Dedifferentiated amniotic fluid mesenchymal stem cell (primary cell): ENCODE measurements at regions not wholly inside any gene's neighbourhood (a gene's known extent, or its start where the extent isn't known, plus 50 kb on each side); places are given as distances from the start of the nearest gene placed in this dataset.
"Not testable (repeated sequence)": the region's sequence is repeated elsewhere in the genome, so short reads cannot be mapped to it uniquely, and the experiment has no call there.

Experiments
- DNase-seq: peaks from one replicate; pipeline ENCODE4 v3.0.0-alpha.2; 2016; ENCODE audit errors: extremely low spot score

DNA sequence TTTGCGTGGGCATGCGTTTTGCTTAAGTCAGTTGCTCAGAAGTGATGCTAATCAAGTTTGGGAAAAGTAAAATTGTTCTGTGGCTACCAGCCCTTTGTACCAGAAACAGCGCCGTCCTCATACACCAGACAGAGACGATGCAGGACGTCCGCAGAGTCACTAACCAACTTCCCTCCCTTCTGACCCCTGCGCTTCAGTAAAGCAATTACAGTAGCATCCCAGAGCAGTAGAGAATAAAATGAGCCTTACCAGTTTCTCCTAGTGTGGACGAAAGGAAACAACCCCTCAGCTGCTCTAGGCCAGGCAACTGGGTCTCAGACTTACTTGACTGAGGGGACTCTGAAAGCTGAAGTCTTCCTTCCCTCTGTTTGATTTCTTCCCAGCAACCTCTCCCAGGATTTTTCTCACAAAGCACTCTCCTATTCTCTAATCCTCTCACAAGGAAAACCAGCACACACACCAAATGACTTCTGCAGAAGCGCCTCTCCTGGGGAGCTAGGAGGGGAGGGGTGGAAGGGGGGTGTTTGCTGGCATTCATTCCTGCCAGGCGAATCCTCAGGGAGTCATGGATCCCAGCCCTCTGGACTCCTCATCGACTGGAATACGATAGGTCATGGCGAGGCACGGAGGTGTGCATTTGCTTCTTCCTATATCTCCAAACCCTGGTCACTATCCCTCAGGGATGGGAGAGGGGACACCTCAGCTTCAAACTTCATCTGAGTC, 56.0 kb upstream of the MID1 start:
- DNase-seq, result no peak

DNA sequence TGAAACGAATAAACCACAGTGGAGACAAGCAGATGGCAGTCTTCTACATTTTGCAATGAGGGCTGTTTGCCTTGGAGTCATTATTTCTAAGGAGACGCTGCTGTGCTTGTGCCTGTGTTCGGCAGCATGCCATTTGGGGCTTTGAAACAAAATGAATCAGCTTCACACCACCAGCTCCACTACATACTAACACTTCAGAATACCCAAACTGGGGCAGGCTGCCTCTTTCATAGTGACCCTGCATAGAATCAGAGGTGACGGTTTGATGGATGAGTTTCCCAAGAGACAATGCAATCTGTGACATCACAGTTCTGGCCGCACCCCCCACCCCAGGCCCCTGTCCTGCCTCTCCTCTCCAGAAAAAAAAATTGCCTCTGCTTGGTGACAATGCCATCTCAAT, 57.1 kb upstream of the MID1 start:
- no peak for DNase-seq

DNA sequence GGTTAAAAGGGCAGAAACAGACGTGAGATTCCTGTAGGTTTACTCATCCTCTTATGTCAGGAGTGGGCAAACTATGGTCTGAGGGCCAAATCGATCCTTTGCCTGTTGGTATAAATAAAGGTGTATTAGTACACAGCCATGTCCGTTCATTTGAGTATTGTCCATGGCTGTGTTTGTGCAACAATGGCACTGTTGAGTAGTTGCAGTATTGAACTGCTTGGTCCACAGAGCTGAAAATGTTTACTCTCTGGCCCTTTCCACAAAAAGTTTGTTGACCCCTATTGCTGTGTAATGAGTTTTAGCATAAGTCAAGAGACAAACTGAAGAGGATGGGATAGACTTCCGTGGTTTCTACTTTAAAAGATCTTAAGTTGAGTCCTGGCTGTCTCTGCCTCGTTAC, 59.0 kb upstream of the MID1 start:
- DNase-seq, result no peak

DNA sequence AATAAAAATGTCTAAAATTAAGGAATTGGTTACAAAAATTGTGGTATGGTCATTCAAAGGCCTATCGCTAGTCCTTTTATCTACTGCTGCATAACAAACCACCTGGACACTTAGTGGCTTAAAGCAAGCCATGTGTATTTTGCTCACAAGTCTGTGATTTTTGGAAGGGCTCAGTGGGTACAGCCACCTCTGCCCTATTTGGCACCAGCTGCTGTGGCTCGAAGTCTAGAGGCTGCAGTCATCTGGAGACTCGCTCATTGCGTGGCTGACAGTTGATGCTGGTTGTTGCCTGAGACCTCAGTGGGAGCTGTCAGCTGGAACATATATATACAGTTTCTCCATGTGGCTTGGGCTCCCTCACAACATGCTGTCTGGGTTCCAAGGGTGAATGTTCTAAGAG, 60.8 kb upstream of the MID1 start:
- no peak for DNase-seq

DNA sequence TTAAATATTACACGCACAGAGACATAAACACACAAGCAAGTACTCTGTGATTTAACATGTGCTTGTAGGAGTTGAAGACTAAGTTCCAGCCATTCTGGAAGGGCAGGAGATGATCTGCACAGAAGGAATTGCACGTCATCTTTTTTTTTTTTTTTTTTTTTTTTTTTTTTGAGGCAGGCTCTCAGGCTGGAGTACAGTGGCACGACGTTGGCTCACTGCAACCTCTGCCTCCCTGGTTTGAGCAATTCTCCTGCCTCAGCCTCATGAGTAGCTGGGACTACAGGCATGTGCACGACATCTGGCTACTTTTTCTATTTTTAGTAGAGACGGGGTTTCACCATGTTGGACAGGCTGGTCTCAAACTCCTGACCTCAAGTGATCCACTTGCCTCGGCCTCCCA, 63.2 kb upstream of the MID1 start:
- not testable (repeated sequence) for DNase-seq

DNA sequence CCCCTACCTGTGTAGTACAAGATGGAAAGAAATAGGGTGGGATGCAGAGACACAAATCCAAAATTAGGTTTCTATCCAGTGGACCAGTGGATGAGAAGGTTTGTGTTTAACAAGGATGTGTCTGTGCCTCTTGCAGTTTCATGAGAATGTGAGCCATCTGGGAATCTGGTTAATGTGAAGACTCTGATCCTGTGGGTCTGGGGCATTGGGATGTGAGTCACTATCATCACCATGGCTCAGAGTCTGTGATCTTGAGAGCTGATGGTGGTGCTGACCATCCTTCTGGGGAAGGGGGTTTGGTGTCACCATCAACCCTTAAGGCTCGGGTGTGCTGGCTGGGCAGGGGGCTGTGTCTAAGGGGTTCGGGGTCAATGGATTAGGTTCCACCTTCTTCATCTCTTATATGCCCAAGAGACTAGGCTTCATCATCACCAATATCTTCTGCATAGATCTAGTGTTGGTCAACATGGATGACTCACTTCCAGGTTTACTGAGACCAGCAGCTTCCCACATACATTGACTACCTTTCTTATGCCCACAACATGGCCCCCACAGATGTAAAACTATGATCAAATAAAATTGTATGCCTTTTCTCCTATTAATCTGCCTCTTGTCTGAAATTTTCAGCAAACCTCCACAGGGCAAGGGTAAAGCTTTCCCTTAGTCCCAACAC, 65.7 kb upstream of the MID1 start:
- no peak for DNase-seq

DNA sequence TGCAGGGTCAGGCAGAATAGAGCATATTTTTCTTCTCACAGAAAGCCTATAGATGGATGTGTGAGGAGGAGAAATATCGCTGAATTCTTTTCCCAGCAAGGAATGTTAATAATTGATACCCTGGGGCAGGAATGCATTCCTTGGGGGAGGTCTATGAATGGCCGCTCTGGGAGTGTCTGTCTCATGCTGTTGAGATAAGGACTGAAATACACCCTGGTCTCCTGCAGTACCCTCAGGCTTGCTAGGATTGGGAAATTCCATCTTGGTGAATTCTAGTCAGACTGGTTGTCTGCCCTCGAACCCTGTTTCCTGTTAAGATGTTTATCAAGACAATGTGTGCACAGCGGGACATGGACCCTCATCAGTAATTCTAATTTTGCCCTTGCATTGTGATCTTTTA, 71.4 kb upstream of the MID1 start:
- DNase-seq, result not testable (repeated sequence)

DNA sequence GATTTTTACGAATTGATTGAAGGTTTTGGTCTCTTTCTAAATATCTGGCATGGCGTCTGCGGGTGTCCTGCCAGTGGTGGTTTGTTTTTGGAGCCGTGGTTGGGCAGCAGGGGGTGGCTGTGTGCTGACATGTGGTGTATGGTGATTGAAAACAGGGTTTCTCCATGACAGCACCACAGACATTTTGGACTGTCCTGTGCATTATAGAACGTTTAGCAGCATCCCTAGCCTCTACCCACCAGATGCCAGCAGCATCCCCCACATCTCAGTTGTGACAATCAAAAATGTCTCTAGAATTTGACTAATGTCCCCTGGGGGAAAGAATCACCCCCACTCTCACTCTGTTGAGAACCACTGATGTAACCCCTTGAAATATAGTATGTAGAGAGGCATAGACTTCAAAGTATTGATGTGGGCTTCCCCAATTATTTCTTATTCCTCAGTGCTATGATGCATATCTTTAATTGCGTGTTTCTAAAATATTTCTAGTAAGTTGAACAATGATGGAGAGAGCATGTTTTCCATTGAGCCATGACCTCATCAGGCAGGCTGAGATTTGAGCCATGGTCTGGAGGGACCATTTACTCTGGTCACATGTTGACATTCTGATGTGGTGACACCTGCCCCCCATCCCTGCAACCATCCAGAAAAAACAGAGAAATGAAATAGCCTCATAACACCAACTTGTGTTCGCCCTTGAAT, 77.4 kb upstream of the MID1 start:
- no peak for DNase-seq

DNA sequence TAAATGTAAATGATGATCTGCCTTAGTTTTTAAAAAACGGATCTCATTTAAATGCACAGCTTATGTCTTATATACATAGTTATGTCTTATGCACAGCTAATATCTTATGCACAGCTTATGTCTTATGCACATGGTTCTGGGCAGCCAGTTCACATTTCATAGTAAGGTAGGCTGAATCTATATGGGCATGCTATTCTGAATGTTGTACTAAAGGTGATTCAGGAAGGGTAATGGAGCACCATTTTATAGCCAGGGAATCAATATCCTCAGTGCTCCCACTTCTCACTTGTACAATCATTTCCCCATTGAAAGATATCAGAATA, 77.9 kb upstream of the MID1 start:
- no peak for DNase-seq

DNA sequence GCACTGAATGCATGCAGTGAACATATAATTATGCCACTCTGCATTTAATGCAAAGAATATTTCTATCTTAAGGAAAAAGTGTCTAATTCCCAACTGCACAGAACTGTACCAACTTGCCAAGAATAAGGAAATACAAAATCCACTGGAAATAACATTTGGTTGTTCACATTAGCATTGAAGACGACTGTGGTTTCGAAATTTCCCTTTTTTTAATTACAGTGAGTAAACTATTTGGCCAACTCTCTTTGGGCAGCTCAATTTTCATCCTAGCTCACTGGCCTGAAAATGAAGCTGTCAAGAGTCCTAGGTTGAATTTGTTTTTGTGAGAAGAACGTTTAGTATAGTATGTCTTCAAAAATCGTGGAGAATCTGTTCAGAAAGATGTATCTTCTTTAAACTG, 81.6 kb upstream of the MID1 start:
- DNase-seq, result no peak

DNA sequence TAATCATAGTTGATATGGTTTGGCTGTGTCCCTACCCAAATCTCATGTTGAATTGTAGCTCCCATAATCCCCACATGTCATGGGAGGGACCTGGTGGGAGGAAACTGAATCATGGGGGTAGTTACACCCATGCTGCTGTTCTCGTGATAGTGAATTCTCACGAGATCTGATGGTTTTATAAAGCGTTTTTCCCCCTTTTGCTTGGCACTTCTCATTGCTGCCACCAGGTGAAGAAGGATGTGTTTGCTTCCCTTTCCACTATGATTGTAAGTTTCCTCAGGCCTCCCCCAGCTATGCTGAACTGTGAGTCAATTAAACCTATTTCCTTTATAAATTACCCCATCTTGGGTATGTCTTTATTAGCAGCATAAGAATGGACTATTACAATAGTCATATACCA, 86.0 kb upstream of the MID1 start:
- DNase-seq, result not testable (repeated sequence)

DNA sequence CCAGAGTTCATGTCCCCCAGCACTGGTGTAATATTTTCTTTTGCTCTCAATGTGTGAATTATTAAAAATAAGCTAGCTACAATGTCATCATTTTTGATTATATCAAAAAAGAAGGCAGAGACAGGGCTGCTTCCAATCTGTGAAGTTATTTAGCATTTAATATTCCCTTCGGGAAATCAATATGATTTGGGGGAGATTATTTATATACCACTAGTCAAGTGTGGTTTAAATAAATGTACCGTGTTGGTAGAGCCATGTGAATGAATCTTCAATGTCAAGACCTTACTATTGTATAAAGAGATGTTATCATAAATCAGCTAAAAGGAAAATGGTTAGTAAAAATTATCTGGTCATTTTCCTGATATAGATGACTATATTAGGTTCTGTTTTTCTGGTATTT, 87.4 kb upstream of the MID1 start:
- no peak for DNase-seq

DNA sequence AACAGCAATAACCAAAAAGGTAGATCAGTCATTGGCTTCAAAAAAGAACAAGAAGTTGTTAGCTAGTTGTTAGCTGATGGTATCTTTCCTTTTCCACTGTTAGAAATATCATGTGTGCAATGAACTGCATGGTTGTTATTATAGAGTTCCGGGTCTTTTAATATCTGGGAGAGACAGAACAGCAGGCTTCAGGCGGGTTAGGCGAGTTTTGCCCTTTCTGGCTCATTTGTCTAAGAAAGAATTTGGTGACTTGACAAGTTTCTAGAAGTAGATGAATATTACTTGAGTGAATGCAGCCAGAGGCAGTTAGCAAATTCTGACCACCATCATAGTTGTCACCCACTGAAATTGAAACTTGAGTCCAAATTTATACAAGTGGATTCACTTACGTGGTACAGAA, 88.9 kb upstream of the MID1 start:
- no peak for DNase-seq

DNA sequence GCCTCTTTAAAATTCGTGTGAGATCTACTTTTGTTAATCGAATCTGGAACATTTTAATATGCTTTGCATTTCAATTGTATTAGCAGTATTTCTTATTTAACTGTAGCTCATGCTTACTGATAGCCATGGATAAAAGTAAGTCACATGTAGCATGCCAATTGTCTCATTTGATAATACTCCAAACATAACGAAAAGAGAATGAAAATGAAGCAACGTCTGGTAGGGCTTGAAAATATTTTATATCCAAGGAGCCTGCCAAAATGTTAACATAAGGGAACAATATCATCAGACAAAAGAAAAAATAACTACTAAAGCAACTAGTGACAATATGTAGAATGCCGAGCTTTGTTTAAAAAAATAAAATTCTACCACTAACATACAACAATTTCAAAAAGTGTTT, 94.1 kb upstream of the MID1 start:
- no peak for DNase-seq

DNA sequence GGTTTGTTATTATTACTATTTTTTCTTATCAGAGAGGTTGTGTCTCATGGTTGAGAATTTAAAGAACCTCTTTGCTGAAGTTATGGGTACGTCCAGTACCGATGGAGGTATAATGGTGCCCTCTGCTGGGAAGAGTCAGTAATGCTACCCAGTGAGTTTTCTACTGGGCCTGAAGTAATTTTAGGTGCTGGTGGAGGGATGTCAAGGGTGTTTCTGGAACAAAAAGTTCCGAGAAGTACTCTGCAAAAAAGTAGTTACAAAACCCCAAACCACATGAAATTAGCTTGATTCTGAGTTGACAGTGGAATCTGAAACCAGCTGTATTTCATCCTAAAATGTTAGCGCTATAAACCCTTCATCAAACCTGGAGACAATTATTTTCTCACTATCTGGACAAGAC, 102.5 kb upstream of the MID1 start:
- DNase-seq, result peak; percentile 61

DNA sequence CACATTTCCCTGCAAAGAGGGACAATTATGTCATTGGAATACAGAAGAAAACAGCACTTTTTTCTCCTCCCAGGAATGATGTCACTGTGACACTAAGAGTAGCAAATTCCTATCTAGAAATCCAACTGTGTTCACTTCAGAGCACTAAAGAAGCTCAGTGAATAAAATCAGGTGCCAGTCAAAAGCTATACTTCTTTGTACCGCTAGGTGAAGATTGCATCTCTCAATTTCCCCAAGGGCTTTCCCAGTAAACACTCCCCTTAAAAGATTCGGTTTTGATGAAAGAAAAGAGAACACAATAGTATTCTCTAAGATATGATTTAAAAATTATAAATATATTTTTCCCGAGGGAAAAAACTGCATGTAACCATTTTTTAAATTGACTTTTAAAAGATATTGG, 104.7 kb upstream of the MID1 start:
- no peak for DNase-seq

DNA sequence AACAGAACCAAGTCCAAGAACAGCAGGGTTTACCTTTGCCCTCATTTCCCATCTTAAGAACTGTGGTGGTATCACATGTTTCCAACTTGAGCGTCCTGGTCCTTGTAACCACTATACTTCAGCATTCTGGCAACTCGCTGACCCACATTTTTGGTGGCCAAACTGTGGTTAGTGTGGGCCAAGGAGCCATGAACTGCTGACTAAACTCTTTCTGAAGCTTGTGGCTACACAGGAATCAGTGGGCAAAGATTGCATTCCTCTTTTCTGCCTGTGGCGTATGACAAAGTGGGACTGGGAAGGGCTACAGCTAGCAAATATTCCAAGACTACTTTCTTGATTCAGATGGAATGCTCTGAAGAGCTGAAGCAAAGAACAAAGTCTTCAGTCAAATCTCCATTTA, 106.3 kb upstream of the MID1 start:
- DNase-seq, result peak; percentile 66

DNA sequence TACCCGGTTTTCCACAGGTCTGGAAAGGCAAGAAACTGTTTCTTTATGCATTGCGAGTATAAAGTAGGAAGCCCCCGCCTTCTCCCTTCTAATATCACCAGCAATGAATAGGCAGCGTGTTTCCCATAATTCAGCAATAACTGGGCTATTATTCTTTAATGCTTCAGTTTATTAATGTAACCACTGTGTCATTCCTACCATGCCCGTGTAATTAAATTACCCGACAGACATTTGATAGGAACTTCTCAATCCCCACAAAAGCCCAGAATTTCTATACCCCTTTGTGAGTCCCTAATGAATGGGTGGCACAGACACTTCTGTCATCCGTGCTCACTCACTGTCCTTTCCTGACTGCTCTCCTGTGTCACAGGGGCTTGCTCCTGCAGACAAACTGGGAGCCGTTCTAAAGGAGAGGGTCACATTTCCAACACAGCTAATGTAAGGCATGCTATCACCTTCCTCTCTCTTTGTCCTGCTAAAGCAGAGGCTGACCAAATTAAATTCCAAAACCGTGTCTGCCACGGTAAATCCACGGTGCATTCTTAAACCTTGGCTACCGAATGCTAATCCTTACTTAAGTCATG, 108.5 kb upstream of the MID1 start:
- DNase-seq, result no peak

DNA sequence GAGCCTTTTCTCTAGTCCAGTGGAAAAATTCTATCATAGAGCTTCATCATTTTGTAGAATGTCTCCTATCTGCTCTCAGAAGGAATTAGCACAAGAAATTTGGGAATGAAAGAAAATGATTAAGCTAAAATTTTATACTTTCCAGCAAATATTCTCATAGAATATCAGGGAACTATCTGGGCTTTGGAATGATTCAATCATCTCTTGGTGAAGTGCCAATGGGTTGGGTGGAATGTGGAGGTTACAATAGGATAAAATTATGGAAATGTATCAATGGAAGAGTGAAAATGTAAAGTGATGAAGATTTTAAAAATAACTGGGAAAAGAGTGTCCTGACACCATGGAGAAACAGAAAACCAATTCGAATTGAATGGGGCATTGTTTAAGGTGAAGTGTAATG, 119.0 kb upstream of the MID1 start:
- DNase-seq, result no peak

DNA sequence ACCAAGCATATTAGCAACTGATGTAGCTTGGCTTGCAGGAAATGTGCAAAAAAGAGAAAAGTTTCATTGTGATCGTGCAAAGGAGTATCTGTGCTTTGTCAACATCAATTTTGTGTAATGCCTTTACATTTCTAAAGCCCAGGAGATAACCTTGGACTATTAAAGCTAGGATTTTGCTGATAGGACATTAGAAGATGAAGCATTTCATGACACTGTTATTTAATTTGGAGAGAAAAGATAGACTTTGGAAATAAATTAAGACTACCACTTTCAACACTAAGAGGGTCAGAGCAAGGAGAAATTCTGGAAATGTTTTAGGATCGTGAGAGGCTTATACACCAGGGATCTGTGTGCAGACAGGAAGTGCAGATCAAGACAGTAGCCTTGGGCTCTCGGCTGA, 120.6 kb upstream of the MID1 start:
- DNase-seq, result no peak

DNA sequence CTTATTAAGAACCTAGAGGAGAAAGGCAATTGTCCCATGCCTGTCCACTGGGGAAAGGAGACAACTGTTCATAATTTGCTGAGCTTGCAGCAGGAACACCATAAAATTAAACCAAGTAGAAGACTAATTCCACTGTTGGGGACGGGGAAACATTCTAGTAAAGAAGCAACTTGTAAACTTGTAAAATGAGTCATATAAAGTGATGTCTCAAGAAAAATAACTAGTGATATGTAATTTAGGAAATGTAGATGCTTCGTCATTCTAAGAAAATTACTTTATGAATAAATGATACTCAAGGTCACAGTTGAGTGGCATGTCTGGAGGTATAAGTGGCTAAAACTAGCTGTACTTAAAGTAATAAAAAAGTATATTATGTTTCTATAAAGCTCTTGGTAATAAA, 121.2 kb upstream of the MID1 start:
- no peak for DNase-seq

DNA sequence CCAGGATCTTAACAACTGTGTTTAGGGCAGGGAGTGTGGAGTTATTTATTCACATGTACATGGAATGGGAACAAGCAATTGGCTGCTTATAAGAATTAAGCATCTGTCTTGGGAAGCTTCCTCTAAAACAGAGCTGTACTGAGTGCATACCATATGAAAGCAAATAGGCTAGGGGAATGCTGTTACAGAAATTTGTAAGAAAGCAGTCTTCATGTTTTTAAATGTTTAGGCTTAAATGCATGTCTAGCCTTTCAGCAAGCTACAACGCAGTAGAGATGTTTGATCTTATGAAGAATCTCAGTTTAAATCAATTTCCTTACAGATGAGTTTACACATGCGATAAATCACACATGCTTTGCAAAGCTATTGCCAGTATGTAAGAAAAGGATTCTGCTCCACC, 123.1 kb upstream of the MID1 start:
- DNase-seq, result no peak

DNA sequence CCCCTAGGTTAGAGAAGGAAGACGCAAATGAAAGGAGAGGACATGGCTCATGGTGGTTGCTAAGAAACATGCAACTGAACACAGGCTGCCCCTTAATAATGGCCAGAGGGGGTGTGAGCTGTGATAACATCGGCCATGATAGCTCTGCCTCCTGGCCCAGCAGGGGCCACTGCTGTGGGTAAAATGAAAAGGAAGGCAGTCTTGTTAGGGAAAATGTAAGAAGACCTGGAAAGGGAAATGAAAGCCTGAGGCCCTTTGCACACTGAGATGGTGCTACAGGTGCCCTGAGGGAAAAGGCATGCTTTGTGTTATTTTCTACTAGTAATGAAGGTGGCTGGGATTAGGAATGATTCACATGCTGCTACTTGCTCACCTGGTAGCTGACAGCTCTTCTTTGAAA, 123.6 kb upstream of the MID1 start:
- no peak for DNase-seq
